HG02588 (cell line): ENCODE measurements at regions not wholly inside any gene's neighbourhood (a gene's known extent, or its start where the extent isn't known, plus 50 kb on each side); places are given as distances from the start of the nearest gene placed in this dataset.
"Not testable (repeated sequence)": the region's sequence is repeated elsewhere in the genome, so short reads cannot be mapped to it uniquely, and the experiment has no call there.

Experiments used
- ATAC-seq: cut with Tn5 transposase; IDR thresholded peaks from one replicate; pipeline ENCODE4 v1.9.1; 2021; ENCODE audit warnings: mild to moderate bottlenecking, moderate library complexity; ENCODE audit not compliant: unreplicated experiment

- no peak for ATAC-seq
Observed at GRCh38 chr6:60991427-60992028, 1294.5 kb downstream of the KHDRBS2 start.

- no peak for ATAC-seq
Observed at GRCh38 chr6:60952500-60952899, 1333.5 kb downstream of the KHDRBS2 start.

DNA sequence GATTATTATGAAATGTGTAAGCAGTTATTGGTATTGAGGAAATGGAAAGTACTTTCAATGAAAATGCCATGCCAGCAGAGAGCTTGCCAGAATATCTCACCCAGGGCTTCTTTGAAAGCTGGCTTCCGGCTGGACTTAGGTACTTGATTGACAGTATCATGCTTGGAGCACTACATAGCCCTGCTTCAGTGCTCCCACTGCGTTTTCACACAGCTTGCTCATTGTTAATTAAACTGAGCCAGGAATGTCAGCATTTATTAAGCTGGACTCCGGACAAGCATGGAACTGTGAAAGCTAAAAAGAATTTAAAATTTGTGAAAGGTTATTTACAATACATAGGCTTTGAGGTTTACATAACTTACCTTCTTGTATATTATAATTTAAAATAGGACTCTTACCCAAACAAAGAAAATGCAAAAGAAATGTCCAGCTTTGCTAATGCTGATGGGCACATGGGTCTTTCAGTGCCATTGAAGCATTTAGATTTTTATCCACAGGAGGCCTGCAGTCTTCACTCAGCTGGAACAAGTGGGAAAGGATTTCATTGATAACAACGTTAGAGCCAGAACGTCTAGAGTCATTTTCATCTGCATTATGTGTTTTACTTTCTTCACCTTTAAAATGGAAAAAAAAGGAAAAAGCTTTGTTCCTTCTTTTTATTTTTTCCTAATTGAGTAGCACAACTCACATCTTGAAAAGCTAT lies 1335.7 kb downstream of the KHDRBS2 start:
- not testable (repeated sequence) for ATAC-seq

GRCh38 chr6:60947416-60947815 lies 1338.6 kb downstream of the KHDRBS2 start:
- not testable (repeated sequence) for ATAC-seq

- not testable (repeated sequence) for ATAC-seq
Observed at GRCh38 chr6:60944803-60945202, 1341.2 kb downstream of the KHDRBS2 start.

DNA sequence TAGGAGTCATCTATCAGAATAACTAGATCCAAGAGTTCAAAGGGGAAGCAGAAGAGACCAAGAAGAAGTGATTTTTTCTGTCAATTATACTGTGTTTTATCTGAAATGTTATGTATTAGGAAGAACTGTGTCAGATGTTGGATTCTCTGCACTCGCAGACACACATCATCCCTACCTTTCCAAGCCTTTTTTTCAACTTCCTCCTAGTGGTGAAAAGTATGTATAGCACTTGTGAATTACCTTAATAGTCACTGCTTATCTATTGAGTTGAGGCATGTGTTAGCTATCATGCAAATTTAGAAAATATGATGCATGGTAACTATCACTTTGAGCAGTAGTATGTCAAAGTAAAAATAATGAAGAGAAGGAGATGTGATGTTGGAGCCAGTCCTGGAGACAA lies 1350.1 kb downstream of the KHDRBS2 start:
- peak; percentile 54 for ATAC-seq

DNA sequence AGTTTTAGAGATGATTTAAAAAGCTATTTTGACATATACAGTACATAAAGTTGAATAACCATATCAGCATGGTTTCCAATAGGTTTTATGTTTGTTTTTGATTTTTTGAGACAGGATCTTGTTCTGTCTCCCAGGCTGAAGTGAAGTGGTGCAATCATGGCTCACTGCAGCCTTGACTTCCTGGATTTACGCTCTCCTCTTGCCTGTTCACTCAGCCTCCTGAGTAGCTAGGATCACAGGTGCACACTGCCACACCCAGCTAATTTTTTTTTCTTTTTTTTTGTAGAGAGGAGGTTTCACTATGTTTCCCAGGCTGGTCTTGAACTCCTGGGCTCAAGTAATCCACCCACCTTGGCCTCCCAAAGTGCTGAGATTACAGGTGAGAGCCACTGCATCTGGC lies 1366.4 kb downstream of the KHDRBS2 start:
- not testable (repeated sequence) for ATAC-seq

GRCh38 chr6:60903860-60904259 lies 1382.2 kb downstream of the KHDRBS2 start:
- not testable (repeated sequence) for ATAC-seq

DNA sequence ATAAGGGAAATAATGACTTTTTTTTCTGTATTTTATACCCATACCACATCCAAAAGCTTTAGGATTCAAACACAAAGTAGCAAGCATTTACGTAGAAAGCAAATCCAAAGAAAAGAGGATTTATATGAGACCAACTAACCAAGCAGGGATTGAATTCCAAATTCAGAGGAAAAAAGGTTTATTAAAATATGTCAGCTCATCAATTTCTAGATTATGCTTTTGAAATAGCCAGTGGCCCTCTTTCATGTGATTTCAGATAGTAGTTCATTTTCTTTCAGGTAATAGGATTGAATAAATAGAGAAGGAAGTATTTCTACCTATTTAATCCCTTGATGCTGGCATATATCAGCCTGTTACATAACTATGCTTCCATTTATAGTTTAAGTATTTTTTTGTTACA lies 1392.7 kb downstream of the KHDRBS2 start:
- ATAC-seq: not testable (repeated sequence)

DNA sequence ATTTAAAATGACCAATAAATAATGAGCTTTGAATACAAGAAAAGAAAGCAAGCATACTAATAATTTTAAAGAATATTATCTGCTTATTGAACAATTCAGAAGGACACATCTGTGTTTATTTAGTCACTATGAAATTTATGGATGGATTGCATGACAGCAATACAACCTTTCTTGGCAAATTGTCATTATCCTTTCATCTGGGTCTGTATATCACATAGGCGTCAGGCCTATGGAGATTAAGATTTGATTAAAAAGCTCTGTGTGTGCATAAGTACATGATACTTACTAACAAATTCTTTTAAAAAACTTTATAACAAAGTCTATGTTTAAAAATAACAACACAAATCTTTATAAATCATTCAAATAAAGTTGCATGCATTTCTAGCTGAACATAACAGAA lies 1394.4 kb downstream of the KHDRBS2 start:
- no peak for ATAC-seq

DNA sequence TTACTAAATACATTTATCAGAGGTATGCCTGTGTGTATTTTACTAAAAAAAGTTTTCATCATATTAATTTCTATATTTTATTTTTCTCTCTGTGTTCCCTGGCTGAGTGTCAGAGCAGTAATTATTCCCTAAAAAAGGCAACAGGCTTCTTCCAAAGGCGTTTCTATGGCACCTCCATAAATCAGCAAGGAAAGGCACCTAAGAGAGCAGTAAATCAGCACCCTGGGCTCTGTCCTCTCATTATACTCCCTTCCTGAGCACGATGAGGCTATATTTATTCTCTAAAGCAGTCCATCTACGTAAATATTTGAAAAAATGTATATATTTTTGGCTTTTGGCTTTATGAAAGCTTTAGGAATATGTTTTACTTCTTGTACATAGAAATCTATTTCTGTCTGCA lies 1408.6 kb downstream of the KHDRBS2 start:
- not testable (repeated sequence) for ATAC-seq

GRCh38 chr6:60870779-60871178 lies 1415.2 kb downstream of the KHDRBS2 start:
- not testable (repeated sequence) for ATAC-seq

DNA sequence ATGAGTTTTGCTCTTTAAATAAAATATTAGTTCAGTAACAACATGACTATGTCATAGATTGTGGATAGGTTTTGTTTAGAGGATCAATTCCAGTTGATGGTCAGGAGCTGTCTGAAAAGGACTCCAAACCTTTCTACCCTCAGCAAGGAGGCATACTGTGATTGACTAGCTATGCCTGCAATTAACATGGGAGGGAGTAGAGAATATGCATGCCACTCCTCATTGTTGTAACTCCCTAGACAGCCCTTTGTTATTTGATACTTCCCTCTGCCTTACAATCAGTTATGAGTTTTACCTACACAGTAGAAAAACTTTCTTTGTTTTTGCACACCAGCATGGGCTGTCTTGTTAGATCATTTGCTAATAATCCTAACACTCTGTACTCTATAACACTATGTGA lies 1418.5 kb downstream of the KHDRBS2 start:
- ATAC-seq: no peak

- ATAC-seq: not testable (repeated sequence)
Observed at GRCh38 chr6:60843175-60843982, 1442.6 kb downstream of the KHDRBS2 start.

DNA sequence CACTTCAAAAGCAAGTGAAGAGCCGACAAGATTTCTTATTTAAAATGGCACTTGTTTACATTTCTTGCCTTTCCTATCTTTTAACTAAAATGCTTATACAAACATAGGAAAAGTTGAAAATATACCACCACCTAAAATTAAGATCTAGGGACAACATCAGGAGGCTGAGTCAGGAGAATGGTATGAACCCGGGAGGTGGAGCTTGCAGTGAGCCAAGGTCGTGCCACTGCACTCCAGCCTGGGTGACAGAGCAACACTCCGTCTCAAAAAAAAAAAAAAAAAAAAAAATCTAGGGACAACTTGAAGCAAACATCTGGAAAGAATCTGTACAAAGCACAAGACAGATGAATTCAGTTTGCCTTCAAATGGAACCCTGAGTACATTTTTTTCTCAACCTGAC lies 1455.3 kb downstream of the KHDRBS2 start:
- not testable (repeated sequence) for ATAC-seq

GRCh38 chr6:60822597-60822996 lies 1463.4 kb downstream of the KHDRBS2 start:
- ATAC-seq: not testable (repeated sequence)

DNA sequence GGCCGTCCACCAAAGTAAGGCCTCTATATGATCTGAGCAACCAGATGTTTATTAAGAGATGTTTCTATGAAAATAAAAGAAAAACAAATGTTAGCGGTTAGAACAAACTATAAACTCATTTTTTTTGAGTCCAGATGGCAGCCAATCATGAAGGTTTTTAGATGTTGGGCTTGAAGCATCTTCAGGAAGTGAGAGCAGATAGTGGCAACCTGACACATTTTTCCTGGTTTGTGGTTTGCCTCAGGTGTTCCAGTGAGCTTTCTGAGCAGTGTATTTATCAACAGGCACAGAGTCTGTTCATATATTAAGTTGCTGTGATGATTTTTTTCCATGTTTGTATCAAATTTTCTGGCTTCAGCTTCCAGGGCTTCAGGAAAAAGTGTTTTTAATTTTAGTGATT lies 1468.0 kb downstream of the KHDRBS2 start:
- ATAC-seq: not testable (repeated sequence)

DNA sequence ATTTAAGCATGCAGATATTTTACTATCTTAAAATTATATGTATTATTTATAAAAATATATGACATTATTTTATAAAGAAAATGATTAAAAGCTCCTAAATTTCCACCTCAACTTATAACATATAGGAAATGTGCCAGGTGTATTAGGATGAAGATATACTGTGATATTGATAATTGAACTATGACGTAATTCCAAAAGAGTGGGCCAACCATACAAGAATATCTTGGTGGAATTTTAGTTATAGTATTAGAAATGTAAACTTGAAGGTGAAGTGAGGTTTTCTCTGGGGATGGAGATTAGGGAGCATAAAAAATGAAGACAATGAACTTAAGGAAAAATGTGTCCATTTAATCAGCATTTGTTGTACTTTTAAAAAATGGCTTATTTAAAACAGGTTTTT lies 1471.2 kb downstream of the KHDRBS2 start:
- ATAC-seq: not testable (repeated sequence)

DNA sequence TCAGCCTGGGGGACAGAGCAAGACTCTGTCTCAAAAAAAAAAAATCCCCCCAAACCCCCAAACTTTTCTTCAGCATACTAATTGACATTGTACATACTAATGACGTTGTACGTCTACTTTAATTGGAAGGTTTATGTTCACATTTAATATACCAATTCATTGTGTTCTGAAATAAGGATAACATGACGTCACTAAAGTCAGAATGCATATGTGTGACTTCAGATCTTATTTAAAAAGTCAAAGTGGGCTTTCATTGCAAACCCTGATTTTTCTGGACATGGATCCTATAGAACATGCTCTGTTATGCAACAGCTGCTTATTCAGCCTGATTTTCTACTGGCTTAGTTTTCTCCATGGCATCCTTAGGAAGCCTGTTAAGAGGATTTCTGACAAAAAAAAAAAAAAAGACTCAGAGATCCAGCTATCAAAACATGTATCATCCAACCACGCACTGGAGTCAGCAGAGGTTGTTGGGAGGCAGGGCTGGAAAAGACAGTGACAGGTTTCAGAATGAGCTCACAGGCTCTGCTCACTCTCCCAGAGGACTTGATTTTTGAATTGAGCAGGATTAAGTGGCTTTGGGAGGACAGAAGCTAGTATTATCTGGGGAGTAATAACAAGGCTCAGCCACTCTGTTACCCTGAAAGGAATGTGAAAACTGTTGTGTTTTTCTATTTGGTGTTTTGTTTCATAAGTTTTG lies 1472.0 kb downstream of the KHDRBS2 start:
- not testable (repeated sequence) for ATAC-seq

GRCh38 chr6:60810216-60810615 lies 1475.8 kb downstream of the KHDRBS2 start:
- not testable (repeated sequence) for ATAC-seq

DNA sequence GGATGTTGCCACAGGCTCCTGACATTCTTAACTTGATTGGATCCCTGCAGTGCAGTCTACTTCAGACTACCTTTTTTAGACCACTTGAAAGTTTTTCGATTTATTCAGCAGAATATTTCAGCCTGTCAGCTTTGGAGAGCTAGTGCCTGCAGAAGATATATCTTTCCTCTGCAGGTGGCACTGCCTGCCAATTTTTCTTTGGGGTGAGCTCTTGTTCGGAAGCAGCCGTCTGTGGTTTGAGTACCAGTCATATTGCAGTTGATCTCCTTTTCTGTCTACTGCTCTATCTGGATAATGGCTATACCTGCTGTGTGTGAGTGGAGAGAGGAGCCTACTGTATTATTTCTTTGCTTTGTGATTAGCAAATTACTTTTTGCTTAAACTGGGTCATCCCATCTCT lies 1486.9 kb downstream of the KHDRBS2 start:
- ATAC-seq: not testable (repeated sequence)
